ENCODE measurements at regions not wholly inside any gene's neighbourhood (a gene's known extent, or its start where the extent isn't known, plus 50 kb on each side); places are given as distances from the start of the nearest gene placed in this dataset.

DNA sequence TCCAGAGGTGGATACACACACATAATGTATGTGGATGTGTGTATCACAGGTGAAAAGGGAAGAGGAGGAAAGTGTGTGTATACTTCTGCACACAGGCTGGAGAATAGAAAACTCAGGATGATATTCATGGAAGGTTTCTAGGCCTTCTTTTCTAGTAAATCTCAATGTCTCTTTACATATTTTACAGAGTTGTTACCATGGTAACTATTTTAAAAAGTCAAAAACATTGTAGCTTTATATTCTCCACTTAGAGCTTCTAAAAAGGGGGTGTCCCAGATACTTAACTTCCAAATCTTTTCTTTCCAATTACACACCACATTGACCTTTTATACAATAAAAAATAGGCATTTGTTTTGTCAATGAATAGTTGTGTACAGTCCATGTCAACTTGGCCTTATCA is 604.8 kb upstream of the LCORL start:
- intact Hi-C loops (cut with DNase I; ENCODE audit: low total_unique reads): no loop called here
- Histone ChIP-seq H3K36me3 (no peaks in the 10 kb centered on the region), H3K27ac (no peak overlapping the region), H3K9me3 (peaks cover 0 to 11% (median 8%) of the 10 kb centered on the region in 8 donors), H3K4me3 (no peak overlapping the region), H3K27me3 (replicated peaks in 1 of 7) (no peaks in the 10 kb centered on the region), H3K4me1 (no peaks in the 10 kb centered on the region)
- no peak for DNase-seq
- TF ChIP-seq POLR2A (IDR thresholded peaks at IDR 0.05) (no peak), POLR2AphosphoS5 (IDR thresholded peaks at IDR 0.05) (no peak)
- TF ChIP-seq, protein P1, sequence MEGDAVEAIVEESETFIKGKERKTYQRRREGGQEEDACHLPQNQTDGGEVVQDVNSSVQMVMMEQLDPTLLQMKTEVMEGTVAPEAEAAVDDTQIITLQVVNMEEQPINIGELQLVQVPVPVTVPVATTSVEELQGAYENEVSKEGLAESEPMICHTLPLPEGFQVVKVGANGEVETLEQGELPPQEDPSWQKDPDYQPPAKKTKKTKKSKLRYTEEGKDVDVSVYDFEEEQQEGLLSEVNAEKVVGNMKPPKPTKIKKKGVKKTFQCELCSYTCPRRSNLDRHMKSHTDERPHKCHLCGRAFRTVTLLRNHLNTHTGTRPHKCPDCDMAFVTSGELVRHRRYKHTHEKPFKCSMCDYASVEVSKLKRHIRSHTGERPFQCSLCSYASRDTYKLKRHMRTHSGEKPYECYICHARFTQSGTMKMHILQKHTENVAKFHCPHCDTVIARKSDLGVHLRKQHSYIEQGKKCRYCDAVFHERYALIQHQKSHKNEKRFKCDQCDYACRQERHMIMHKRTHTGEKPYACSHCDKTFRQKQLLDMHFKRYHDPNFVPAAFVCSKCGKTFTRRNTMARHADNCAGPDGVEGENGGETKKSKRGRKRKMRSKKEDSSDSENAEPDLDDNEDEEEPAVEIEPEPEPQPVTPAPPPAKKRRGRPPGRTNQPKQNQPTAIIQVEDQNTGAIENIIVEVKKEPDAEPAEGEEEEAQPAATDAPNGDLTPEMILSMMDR (IDR thresholded peaks at IDR 0.05 in 8 of 11, conservative IDR thresholded peaks at IDR 0.05 in 3 of 11): no peak

DNA sequence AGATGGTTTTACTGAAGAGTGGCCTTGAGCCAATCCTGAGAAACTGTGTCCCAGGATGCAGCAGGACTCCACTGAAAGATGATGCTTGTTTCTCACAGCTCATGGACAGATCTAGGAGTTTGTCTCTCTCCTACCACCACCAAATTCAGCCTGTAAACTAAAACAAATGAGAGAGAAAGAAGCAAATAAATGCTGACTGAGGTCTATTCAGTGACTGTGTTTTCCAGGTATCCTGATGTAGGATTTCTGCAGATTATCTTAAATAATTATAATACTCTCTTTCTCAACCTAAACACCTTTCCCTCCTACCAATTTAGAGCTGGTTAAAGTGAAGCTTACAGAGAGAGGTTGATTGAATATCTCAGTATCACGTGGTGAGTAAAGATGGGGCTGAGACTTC is 599.6 kb upstream of the LCORL start:
- Histone ChIP-seq H3K9me3 (no peaks in the 10 kb centered on the region), H3K27ac (no peak overlapping the region), H3K4me3 (no peak overlapping the region), H3K4me1 (no peaks in the 10 kb centered on the region), H3K36me3 (no peaks in the 10 kb centered on the region), H3K27me3 (replicated peaks in 1 of 7) (no peaks in the 10 kb centered on the region)
- 74 to 82% (median 76%) methylated on average over 1 of the region's 1 CpG for WGBS, 5 donors
- no peak for TF ChIP-seq POLR2AphosphoS5 (IDR thresholded peaks at IDR 0.05)
- no peak for TF ChIP-seq POLR2A (IDR thresholded peaks at IDR 0.05)
- TF ChIP-seq, protein P1 (IDR thresholded peaks at IDR 0.05 in 8 of 11, conservative IDR thresholded peaks at IDR 0.05 in 3 of 11): no peak
- no peak for DNase-seq
- intact Hi-C loops (cut with DNase I; ENCODE audit: low total_unique reads): no loop called here

DNA sequence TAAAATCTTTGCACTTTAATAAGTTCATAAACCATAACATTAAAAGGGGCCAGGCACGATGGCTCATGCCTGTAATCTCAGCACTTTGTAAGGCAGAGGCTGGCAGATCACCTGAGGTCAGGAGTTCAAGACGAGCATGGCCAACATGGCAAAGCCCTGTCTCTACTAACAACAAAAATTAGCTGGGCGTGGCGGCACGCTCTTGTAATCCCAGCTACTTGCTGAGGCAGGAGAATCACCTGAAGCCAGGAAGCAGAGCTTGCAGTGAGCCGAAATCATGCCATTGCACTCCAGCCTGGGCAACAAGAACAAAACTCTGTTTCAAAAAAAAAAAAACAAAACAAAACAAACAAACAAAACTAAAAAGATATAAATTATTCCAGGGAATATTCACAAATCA is 595.2 kb upstream of the LCORL start:
- TF ChIP-seq, protein P1 (IDR thresholded peaks at IDR 0.05 in 8 of 11, conservative IDR thresholded peaks at IDR 0.05 in 3 of 11): no peak
- TF ChIP-seq POLR2AphosphoS5 (IDR thresholded peaks at IDR 0.05) (no peak), POLR2A (IDR thresholded peaks at IDR 0.05) (no peak)
- intact Hi-C loops (cut with DNase I; ENCODE audit: low total_unique reads): no loop called here
- 81 to 91% (median 86%) methylated on average over 6 of the region's 6 CpGs for WGBS, 5 donors
- H3K27me3 ChIP-seq (replicated peaks in 1 of 7): no peaks in the 10 kb centered on the region
- no peak overlapping the region for H3K27ac ChIP-seq
- no peaks in the 10 kb centered on the region for H3K4me1 ChIP-seq
- H3K4me3 ChIP-seq: no peak overlapping the region
- no peak for DNase-seq
- H3K9me3 ChIP-seq: no peaks in the 10 kb centered on the region
- no peaks in the 10 kb centered on the region for H3K36me3 ChIP-seq

DNA sequence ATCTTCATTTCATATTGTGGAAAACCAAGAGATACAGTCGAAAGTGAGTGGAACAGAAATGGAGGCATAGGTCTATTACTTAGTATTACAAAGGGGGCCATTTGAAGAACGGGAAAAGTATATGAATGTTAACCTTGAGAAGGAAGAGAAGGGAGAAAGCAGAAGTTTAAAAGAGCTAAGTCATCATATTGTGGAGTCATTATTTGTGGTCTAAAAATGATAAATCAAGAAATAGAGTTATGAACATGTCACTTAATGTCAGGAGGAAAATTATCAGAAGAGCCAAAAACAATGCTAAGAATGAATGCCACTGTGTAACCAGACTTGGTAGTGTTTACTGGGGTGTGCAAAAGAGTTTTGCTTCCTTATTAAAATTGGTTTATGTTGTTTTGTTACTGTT is 589.5 kb upstream of the LCORL start:
- Histone ChIP-seq H3K9me3 (peaks cover 0 to 4% (median 0%) of the 10 kb centered on the region in 8 donors), H3K27me3 (replicated peaks in 1 of 7) (peaks cover 0 to 7% (median 0%) of the 10 kb centered on the region in 7 donors), H3K27ac (no peak overlapping the region), H3K36me3 (no peaks in the 10 kb centered on the region), H3K4me3 (no peak overlapping the region), H3K4me1 (no peaks in the 10 kb centered on the region)
- intact Hi-C loops (cut with DNase I; ENCODE audit: low total_unique reads): no loop called here
- TF ChIP-seq, protein P1 (IDR thresholded peaks at IDR 0.05 in 8 of 11, conservative IDR thresholded peaks at IDR 0.05 in 3 of 11): no peak
- TF ChIP-seq POLR2AphosphoS5 (IDR thresholded peaks at IDR 0.05): no peak
- TF ChIP-seq POLR2A (IDR thresholded peaks at IDR 0.05): no peak
- 45 to 56% (median 51%) methylated on average over 2 of the region's 2 CpGs for WGBS, 5 donors
- no peak for DNase-seq
